GM21367 (cell line): ENCODE measurements at regions not wholly inside any gene's neighbourhood (a gene's known extent, or its start where the extent isn't known, plus 50 kb on each side); places are given as distances from the start of the nearest gene placed in this dataset.
"Not testable (repeated sequence)": the region's sequence is repeated elsewhere in the genome, so short reads cannot be mapped to it uniquely, and the experiment has no call there.

Source experiments
- ATAC-seq: cut with Tn5 transposase; IDR thresholded peaks from one replicate; pipeline ENCODE4 v1.9.1; 2021; ENCODE audit not compliant: unreplicated experiment

- ATAC-seq: no peak
Observed at GRCh38 chr11:97498891-97499290, 1109.1 kb downstream of the JRKL start.

- ATAC-seq: no peak
Observed at GRCh38 chr11:97502201-97502600, 1112.4 kb downstream of the JRKL start.

GRCh38 chr11:97506076-97506759 is 1116.4 kb downstream of the JRKL start:
- ATAC-seq: no peak

GRCh38 chr11:97514446-97514845 is 1124.6 kb downstream of the JRKL start:
- no peak for ATAC-seq

- ATAC-seq: no peak
Observed at GRCh38 chr11:97516688-97517087, 1126.9 kb downstream of the JRKL start.

- ATAC-seq: no peak
Observed at GRCh38 chr11:97525273-97525672, 1135.5 kb downstream of the JRKL start.

- ATAC-seq: no peak
Observed at GRCh38 chr11:97537407-97538150, 1147.8 kb downstream of the JRKL start.

- no peak for ATAC-seq
Observed at GRCh38 chr11:97544431-97544830, 1154.6 kb downstream of the JRKL start.

- ATAC-seq: no peak
Observed at GRCh38 chr11:97548280-97548679, 1158.5 kb downstream of the JRKL start.

GRCh38 chr11:97557399-97557798 is 1167.6 kb downstream of the JRKL start:
- ATAC-seq: no peak

GRCh38 chr11:97567801-97568200 is 1178.0 kb downstream of the JRKL start:
- no peak for ATAC-seq

GRCh38 chr11:97570636-97571035 is 1180.8 kb downstream of the JRKL start:
- ATAC-seq: no peak

GRCh38 chr11:97573771-97574170 is 1184.0 kb downstream of the JRKL start:
- ATAC-seq: not testable (repeated sequence)

GRCh38 chr11:97574976-97575665 is 1185.3 kb downstream of the JRKL start:
- no peak for ATAC-seq

- ATAC-seq: no peak
Observed at GRCh38 chr11:97607291-97608000, 1217.6 kb downstream of the JRKL start.

GRCh38 chr11:97610000-97610399 is 1220.2 kb downstream of the JRKL start:
- no peak for ATAC-seq

GRCh38 chr11:97610854-97611253 is 1221.0 kb downstream of the JRKL start:
- ATAC-seq: no peak

- no peak for ATAC-seq
Observed at GRCh38 chr11:97611345-97611744, 1221.5 kb downstream of the JRKL start.

- ATAC-seq: no peak
Observed at GRCh38 chr11:97614606-97615005, 1224.8 kb downstream of the JRKL start.

GRCh38 chr11:97615546-97615945 is 1225.7 kb downstream of the JRKL start:
- no peak for ATAC-seq

- no peak for ATAC-seq
Observed at GRCh38 chr11:97617031-97617430, 1227.2 kb downstream of the JRKL start.
